ENCODE measurements at regions not wholly inside any gene's neighbourhood (a gene's known extent, or its start where the extent isn't known, plus 50 kb on each side); places are given as distances from the start of the nearest gene placed in this dataset.
A peak's percentile ranks its signal among the peaks of the same experiment; 100 is the strongest.

GRCh38 chr6:22906091-22906549 lies 336.8 kb downstream of the HDGFL1 start:
- no peak for ATAC-seq
- WGBS, 3 donors, result 62 to 73% (median 66%) methylated on average over 3 of the region's 3 CpGs
- intact Hi-C loops (cut with DNase I), result no loop called here

GRCh38 chr6:22907085-22907484 lies 337.7 kb downstream of the HDGFL1 start:
- no peak for ATAC-seq
- H3K4me1 ChIP-seq, result peaks cover 3% of the 10 kb centered on the region
- no peak overlapping the region for H3K27ac ChIP-seq
- H3K4me3 ChIP-seq, result no peak overlapping the region
- no peaks in the 10 kb centered on the region for H3K9me3 ChIP-seq
- WGBS, 3 donors, result 95 to 100% (median 97%) methylated on average over 1 of the region's 1 CpG
- TF ChIP-seq, protein P1, sequence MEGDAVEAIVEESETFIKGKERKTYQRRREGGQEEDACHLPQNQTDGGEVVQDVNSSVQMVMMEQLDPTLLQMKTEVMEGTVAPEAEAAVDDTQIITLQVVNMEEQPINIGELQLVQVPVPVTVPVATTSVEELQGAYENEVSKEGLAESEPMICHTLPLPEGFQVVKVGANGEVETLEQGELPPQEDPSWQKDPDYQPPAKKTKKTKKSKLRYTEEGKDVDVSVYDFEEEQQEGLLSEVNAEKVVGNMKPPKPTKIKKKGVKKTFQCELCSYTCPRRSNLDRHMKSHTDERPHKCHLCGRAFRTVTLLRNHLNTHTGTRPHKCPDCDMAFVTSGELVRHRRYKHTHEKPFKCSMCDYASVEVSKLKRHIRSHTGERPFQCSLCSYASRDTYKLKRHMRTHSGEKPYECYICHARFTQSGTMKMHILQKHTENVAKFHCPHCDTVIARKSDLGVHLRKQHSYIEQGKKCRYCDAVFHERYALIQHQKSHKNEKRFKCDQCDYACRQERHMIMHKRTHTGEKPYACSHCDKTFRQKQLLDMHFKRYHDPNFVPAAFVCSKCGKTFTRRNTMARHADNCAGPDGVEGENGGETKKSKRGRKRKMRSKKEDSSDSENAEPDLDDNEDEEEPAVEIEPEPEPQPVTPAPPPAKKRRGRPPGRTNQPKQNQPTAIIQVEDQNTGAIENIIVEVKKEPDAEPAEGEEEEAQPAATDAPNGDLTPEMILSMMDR (IDR thresholded peaks at IDR 0.05), result no peak
- H3K36me3 ChIP-seq (ENCODE audit: insufficient read depth in 1 of 2, low read depth in 1 of 2), result no peaks in the 10 kb centered on the region
- H3K27me3 ChIP-seq (ENCODE audit: insufficient read depth in 3 of 3, low read length in 2 of 3), result no peaks in the 10 kb centered on the region
- DNase-seq, result no peak
- intact Hi-C loops (cut with DNase I), result no loop called here

More at GRCh38 chr6:22906091-22906549, 336.8 kb downstream of the HDGFL1 start:
- Histone ChIP-seq H3K36me3 (ENCODE audit: insufficient read depth in 1 of 2, low read depth in 1 of 2) (no peaks in the 10 kb centered on the region), H3K4me3 (no peak overlapping the region), H3K27ac (no peak overlapping the region), H3K9me3 (no peaks in the 10 kb centered on the region), H3K4me1 (peaks cover 3% of the 10 kb centered on the region), H3K27me3 (ENCODE audit: insufficient read depth in 3 of 3, low read length in 2 of 3) (no peaks in the 10 kb centered on the region)
- no peak for DNase-seq
- TF ChIP-seq, protein P1 (IDR thresholded peaks at IDR 0.05), result peak; percentile 7

DNA sequence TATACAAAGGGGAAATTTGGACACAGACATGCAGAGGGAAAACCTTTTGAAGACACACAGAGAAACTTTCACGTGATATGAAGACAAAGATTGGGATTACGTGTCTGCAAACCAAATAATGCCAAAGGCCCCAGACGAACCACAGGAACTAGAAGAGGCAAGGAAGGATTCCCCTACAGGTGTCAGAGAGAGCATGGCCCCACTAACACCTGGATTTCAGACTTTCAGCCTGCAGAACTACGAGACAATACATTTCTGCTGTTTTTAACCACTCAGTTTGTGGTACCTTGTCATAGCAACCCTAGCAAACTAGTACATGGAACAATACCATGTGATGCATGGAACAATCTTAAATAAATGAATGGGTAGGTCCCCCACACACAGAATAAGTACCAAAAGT lies 341.0 kb downstream of the HDGFL1 start:
- Histone ChIP-seq H3K9me3 (no peaks in the 10 kb centered on the region), H3K4me3 (no peak overlapping the region), H3K27ac (no peak overlapping the region), H3K36me3 (ENCODE audit: insufficient read depth in 1 of 2, low read depth in 1 of 2) (no peaks in the 10 kb centered on the region), H3K4me1 (peaks cover 3% of the 10 kb centered on the region), H3K27me3 (ENCODE audit: insufficient read depth in 3 of 3, low read length in 2 of 3) (no peaks in the 10 kb centered on the region)
- TF ChIP-seq, protein P1 (IDR thresholded peaks at IDR 0.05), result no peak
- ATAC-seq, result no peak
- DNase-seq, result no peak
- WGBS, 3 donors, result 88 to 91% (median 91%) methylated on average over 4 of the region's 4 CpGs
- intact Hi-C loops (cut with DNase I), result no loop called here

DNA sequence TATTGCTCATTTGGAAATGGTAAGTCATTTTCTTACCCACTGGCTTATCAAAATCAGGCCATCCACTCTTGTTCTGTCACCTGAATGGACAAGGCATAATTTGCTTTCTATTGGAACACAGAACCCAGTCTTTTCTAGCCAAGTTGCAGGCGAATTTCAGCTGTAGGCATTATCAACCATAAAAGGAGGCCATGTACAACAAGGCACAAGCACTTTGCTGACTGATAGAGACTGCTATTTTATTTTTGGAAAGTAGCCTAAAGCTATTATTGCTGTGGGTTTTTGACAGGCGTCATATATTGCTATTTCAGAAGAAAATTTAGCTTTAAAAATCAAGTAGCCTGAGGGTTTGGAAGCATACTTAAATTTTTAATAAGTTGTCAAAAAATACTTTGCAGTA lies 344.2 kb downstream of the HDGFL1 start:
- no peak overlapping the region for H3K27ac ChIP-seq
- WGBS, 3 donors, result 60 to 82% (median 64%) methylated on average over 2 of the region's 2 CpGs
- H3K4me1 ChIP-seq, result no peaks in the 10 kb centered on the region
- TF ChIP-seq, protein P1 (IDR thresholded peaks at IDR 0.05), result no peak
- no peak for DNase-seq
- no peak overlapping the region for H3K4me3 ChIP-seq
- H3K9me3 ChIP-seq, result no peaks in the 10 kb centered on the region
- H3K36me3 ChIP-seq (ENCODE audit: insufficient read depth in 1 of 2, low read depth in 1 of 2), result no peaks in the 10 kb centered on the region
- H3K27me3 ChIP-seq (ENCODE audit: insufficient read depth in 3 of 3, low read length in 2 of 3), result no peaks in the 10 kb centered on the region
- ATAC-seq, result no peak
- intact Hi-C loops (cut with DNase I), result no loop called here

DNA sequence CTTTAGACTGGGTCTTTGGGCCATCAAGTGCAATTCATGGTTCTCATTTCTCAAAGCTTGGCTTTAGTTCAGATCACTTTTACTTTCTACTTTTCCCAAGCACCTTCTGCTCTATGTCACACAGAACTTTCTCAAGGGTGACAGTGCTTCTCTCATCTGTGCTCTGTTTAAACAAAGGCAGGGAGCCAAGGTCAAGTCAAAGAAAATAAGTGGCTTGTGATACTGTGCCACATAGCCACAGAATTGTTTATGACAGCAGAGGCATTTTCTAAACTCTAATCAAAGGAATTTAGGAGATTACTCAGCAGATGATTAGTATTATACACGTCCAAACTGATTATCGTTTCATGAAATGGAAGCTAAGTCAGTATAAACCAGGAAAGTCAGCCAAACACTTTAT lies 348.0 kb downstream of the HDGFL1 start:
- Histone ChIP-seq H3K27me3 (ENCODE audit: insufficient read depth in 3 of 3, low read length in 2 of 3) (no peaks in the 10 kb centered on the region), H3K4me3 (no peak overlapping the region), H3K27ac (no peak overlapping the region), H3K4me1 (no peaks in the 10 kb centered on the region), H3K36me3 (ENCODE audit: insufficient read depth in 1 of 2, low read depth in 1 of 2) (no peaks in the 10 kb centered on the region), H3K9me3 (no peaks in the 10 kb centered on the region)
- WGBS, 3 donors, result 70 to 74% (median 74%) methylated on average over 2 of the region's 2 CpGs
- no peak for ATAC-seq
- intact Hi-C loops (cut with DNase I), result no loop called here
- TF ChIP-seq, protein P1 (IDR thresholded peaks at IDR 0.05), result no peak
- no peak for DNase-seq
